Osteoblast (primary cell): ENCODE measurements at regions not wholly inside any gene's neighbourhood (a gene's known extent, or its start where the extent isn't known, plus 50 kb on each side); places are given as distances from the start of the nearest gene placed in this dataset.

Experiments used
- DNase-seq: peaks from one replicate; pipeline ENCODE4 v3.0.0; 2011; ENCODE audit warnings: low spot score, mixed read lengths; ENCODE audit not compliant: insufficient read length; ENCODE audit errors: missing footprints
- H2AFZ ChIP-seq: 2 replicates; pipeline ENCODE4 v1.6.0; 2011; ENCODE audit warnings: mild to moderate bottlenecking, low read length
- H3K27ac ChIP-seq: 2 replicates; pipeline ENCODE4 v1.5.1; 2011; ENCODE audit warnings: mild to moderate bottlenecking, low read depth, low read length, moderate library complexity
- H3K27me3 ChIP-seq: 2 replicates; pipeline ENCODE4 v1.6.0; 2012; ENCODE audit warnings: mild to moderate bottlenecking, control low read depth, inconsistent platforms, low read length, moderate library complexity; ENCODE audit not compliant: insufficient read depth
- H3K36me3 ChIP-seq: 2 replicates; pipeline ENCODE4 v1.5.1; 2011; ENCODE audit warnings: mild to moderate bottlenecking, low read length, control low read depth, moderate library complexity; ENCODE audit not compliant: insufficient read depth
- H3K4me1 ChIP-seq: 2 replicates; pipeline ENCODE4 v1.5.1; 2011; ENCODE audit warnings: mild to moderate bottlenecking, low read length, control low read depth, moderate library complexity; ENCODE audit not compliant: insufficient read depth
- H3K4me2 ChIP-seq: 2 replicates; pipeline ENCODE4 v1.6.0; 2011; ENCODE audit warnings: mild to moderate bottlenecking, low read length; ENCODE audit not compliant: insufficient read depth
- H3K4me3 ChIP-seq: fragments of 200-600 bp; sonication (generic); 3 replicates; pipeline ENCODE4 v1.5.1; 2012; ENCODE audit warnings: mild to moderate bottlenecking, low read length, inconsistent platforms; ENCODE audit not compliant: insufficient read depth
- H3K79me2 ChIP-seq: 2 replicates; pipeline ENCODE4 v1.6.0; 2012; ENCODE audit warnings: mild to moderate bottlenecking, low read length, control low read depth, inconsistent platforms; ENCODE audit not compliant: insufficient read depth
- H3K9me3 ChIP-seq: 2 replicates; pipeline ENCODE4 v1.5.1; 2011; ENCODE audit warnings: low read depth, low read length, control low read depth
- H4K20me1 ChIP-seq: 2 replicates; pipeline ENCODE4 v1.6.0; 2012; ENCODE audit warnings: mild to moderate bottlenecking, low read length, control low read depth; ENCODE audit not compliant: insufficient read depth
- TF ChIP-seq, protein P1 (sequence below): IDR thresholded peaks from 2 replicates; pipeline ENCODE4 v1.5.1; 2011; ENCODE audit warnings: mild to moderate bottlenecking, low read depth, low read length, moderate library complexity; ENCODE audit errors: extremely low read depth

DNA sequence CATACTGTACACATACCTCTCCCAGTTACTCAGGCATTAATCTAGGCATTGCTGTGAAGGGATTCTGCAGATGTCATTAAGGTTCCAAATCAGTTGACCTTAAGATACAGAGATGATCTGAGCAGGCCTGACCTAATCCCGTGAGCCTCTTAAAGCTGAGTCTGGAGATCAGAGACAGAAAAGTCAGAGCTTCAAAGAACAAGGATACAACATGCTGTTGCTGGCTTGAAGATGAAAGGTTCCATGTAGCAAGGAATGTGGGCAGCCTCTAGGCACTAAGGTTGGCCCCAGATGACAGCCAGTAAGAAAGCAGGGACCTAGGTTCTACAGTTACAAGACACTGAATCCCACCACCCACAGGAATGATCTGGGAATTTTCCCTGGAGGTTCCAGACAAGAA lies 81.1 kb downstream of the MAP1LC3B2 start:
- H3K9me3 ChIP-seq, result no peaks in the 10 kb centered on the region
- no peak overlapping the region for H3K4me2 ChIP-seq
- H3K4me3 ChIP-seq, result no peak overlapping the region
- no peaks in the 10 kb centered on the region for H3K79me2 ChIP-seq
- H4K20me1 ChIP-seq, result no peaks in the 10 kb centered on the region
- no peaks in the 10 kb centered on the region for H3K4me1 ChIP-seq
- H3K36me3 ChIP-seq, result no peaks in the 10 kb centered on the region
- no peak for DNase-seq
- no peak overlapping the region for H2AFZ ChIP-seq
- TF ChIP-seq, protein P1, sequence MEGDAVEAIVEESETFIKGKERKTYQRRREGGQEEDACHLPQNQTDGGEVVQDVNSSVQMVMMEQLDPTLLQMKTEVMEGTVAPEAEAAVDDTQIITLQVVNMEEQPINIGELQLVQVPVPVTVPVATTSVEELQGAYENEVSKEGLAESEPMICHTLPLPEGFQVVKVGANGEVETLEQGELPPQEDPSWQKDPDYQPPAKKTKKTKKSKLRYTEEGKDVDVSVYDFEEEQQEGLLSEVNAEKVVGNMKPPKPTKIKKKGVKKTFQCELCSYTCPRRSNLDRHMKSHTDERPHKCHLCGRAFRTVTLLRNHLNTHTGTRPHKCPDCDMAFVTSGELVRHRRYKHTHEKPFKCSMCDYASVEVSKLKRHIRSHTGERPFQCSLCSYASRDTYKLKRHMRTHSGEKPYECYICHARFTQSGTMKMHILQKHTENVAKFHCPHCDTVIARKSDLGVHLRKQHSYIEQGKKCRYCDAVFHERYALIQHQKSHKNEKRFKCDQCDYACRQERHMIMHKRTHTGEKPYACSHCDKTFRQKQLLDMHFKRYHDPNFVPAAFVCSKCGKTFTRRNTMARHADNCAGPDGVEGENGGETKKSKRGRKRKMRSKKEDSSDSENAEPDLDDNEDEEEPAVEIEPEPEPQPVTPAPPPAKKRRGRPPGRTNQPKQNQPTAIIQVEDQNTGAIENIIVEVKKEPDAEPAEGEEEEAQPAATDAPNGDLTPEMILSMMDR, result no peak
- H3K27ac ChIP-seq, result no peak overlapping the region
- no peaks in the 10 kb centered on the region for H3K27me3 ChIP-seq

DNA sequence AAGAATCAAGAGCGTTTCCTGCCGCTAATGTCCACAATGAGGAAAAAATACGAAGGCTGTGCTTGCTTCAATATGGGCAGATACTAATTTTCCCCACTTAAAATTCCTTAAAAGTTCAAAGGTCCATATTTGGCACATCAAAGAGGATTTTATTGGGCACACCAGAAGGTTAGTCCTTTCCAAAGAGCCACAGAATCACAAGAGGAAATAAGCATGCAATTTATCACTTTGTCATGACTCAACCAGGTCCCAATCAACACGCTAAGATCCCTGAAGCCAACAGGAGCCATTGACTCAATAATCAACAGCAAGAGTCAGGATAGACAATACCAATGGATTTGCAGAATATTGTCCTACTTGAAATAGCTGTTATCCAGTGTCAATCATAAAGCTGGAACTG lies 80.6 kb downstream of the MAP1LC3B2 start:
- Histone ChIP-seq H3K27me3 (no peaks in the 10 kb centered on the region), H3K4me1 (no peaks in the 10 kb centered on the region), H3K9me3 (no peaks in the 10 kb centered on the region), H3K79me2 (no peaks in the 10 kb centered on the region), H3K36me3 (no peaks in the 10 kb centered on the region), H3K27ac (no peak overlapping the region), H2AFZ (no peak overlapping the region), H3K4me2 (no peak overlapping the region), H3K4me3 (no peak overlapping the region), H4K20me1 (no peaks in the 10 kb centered on the region)
- DNase-seq, result no peak
- TF ChIP-seq, protein P1, result no peak

DNA sequence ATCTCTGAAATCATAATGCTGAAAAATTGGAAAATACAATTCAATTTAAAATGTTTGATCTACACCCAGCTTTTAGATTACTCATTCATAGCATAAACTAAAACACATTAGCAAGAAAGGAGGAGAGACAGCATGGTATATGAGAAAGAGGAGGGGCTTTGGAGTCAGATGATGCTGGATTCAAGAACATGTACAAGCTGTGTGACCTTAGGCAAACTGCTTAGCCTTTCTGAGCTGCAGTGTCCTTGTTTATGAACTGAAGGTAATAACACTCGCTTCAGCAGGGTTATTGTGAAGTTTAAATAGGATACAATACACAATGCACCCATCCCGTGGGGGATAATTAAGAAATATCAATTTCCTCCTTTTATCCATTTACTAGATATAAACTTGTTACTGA lies 79.2 kb downstream of the MAP1LC3B2 start:
- Histone ChIP-seq H3K4me2 (no peak overlapping the region), H4K20me1 (no peaks in the 10 kb centered on the region), H3K4me3 (no peak overlapping the region), H2AFZ (no peak overlapping the region), H3K27me3 (peaks cover 4% of the 10 kb centered on the region), H3K27ac (no peak overlapping the region), H3K79me2 (no peaks in the 10 kb centered on the region), H3K36me3 (no peaks in the 10 kb centered on the region), H3K4me1 (no peaks in the 10 kb centered on the region), H3K9me3 (no peaks in the 10 kb centered on the region)
- no peak for DNase-seq
- TF ChIP-seq, protein P1, result no peak

DNA sequence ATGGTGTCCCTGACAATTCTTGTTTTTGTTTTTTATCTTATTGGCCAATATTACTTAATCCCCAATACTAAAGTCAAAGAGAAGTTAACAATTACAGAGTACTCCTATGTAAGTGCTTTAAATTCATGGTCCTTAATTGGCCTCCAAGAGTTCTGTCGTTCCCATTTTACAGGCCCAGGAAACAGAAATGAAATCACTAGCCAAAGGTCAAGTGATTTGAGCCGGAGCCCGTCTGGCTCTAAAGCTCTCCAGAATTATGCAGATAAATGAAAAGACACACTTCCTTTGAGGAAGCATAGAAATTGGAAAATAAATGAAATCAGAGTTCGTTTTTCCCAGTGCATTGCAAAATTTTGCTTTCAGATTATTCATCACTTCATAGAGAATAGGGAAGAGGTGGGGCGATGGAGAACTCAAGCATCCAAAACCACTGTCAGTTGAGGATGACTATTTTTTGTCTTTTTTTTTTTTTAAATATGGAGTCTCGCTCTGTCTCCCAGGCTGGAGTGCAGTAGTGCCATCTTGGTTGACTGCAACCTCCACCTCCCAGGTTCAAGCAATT lies 78.5 kb downstream of the MAP1LC3B2 start:
- Histone ChIP-seq H3K27me3 (peaks cover 11% of the 10 kb centered on the region), H3K36me3 (no peaks in the 10 kb centered on the region), H4K20me1 (no peaks in the 10 kb centered on the region), H3K9me3 (no peaks in the 10 kb centered on the region), H3K79me2 (no peaks in the 10 kb centered on the region), H3K4me1 (no peaks in the 10 kb centered on the region), H2AFZ (no peak overlapping the region), H3K4me3 (no peak overlapping the region), H3K27ac (no peak overlapping the region), H3K4me2 (no peak overlapping the region)
- TF ChIP-seq, protein P1, result no peak
- no peak for DNase-seq
